ENCODE measurements at regions not wholly inside any gene's neighbourhood (a gene's known extent, or its start where the extent isn't known, plus 50 kb on each side); places are given as distances from the start of the nearest gene placed in this dataset.

GRCh38 chr22:48846200-48846599 lies 981.5 kb downstream of the BRD1 start:
- TF ChIP-seq EZH2 (optimal IDR thresholded peaks at IDR 0.05; ENCODE audit: low read depth, low read length) (no peak), CTCF (IDR thresholded peaks at IDR 0.05; ENCODE audit: low read length) (no peak), EZH2phosphoT487 (IDR thresholded peaks at IDR 0.05; ENCODE audit: low read length) (no peak)

GRCh38 chr22:48845356-48845936 lies 982.2 kb downstream of the BRD1 start:
- Histone ChIP-seq H3K9me3 (replicated peaks; ENCODE audit: insufficient read depth, low read length) (no peaks in the 10 kb centered on the region), H3K4me1 (ENCODE audit: low read length) (peaks cover 18% of the 10 kb centered on the region), H3K9ac (ENCODE audit: low read length) (no peak overlapping the region), H3K4me3 (ENCODE audit: low read length) (no peak overlapping the region), H3K9me2 (replicated peaks; ENCODE audit: insufficient read depth, low read length) (no peaks in the 10 kb centered on the region), H3K4me2 (ENCODE audit: low read depth, low read length) (no peak overlapping the region), H3K79me2 (ENCODE audit: low read length) (no peaks in the 10 kb centered on the region), H3K27me3 (replicated peaks; ENCODE audit: insufficient read depth, low read length) (peaks cover 14% of the 10 kb centered on the region), H2AFZ (ENCODE audit: low read length) (no peak overlapping the region), H3F3A (ENCODE audit: insufficient read depth, low read length) (no peaks in the 10 kb centered on the region), H3K27ac (ENCODE audit: low read length) (no peak overlapping the region), H4K20me1 (ENCODE audit: insufficient read depth, low read length) (no peaks in the 10 kb centered on the region), H3K36me3 (replicated peaks; ENCODE audit: insufficient read depth, low read length) (no peaks in the 10 kb centered on the region)
- TF ChIP-seq CTCF (IDR thresholded peaks at IDR 0.05; ENCODE audit: low read length) (no peak), EZH2 (optimal IDR thresholded peaks at IDR 0.05; ENCODE audit: low read depth, low read length) (no peak), EZH2phosphoT487 (IDR thresholded peaks at IDR 0.05; ENCODE audit: low read length) (no peak)
- no peak for DNase-seq

More at GRCh38 chr22:48846200-48846599, 981.5 kb downstream of the BRD1 start:
- no peak overlapping the region for H3K27ac ChIP-seq (ENCODE audit: low read length)
- no peak overlapping the region for H3K9ac ChIP-seq (ENCODE audit: low read length)
- no peaks in the 10 kb centered on the region for H3K9me3 ChIP-seq (replicated peaks; ENCODE audit: insufficient read depth, low read length)
- no peaks in the 10 kb centered on the region for H4K20me1 ChIP-seq (ENCODE audit: insufficient read depth, low read length)
- H2AFZ ChIP-seq (ENCODE audit: low read length), result no peak overlapping the region
- no peak for DNase-seq
- no peak overlapping the region for H3K4me2 ChIP-seq (ENCODE audit: low read depth, low read length)
- peaks cover 18% of the 10 kb centered on the region for H3K4me1 ChIP-seq (ENCODE audit: low read length)
- H3K4me3 ChIP-seq (ENCODE audit: low read length), result no peak overlapping the region
- H3K9me2 ChIP-seq (replicated peaks; ENCODE audit: insufficient read depth, low read length), result no peaks in the 10 kb centered on the region
- H3F3A ChIP-seq (ENCODE audit: insufficient read depth, low read length), result no peaks in the 10 kb centered on the region
- H3K27me3 ChIP-seq (replicated peaks; ENCODE audit: insufficient read depth, low read length), result peaks cover 20% of the 10 kb centered on the region
- H3K79me2 ChIP-seq (ENCODE audit: low read length), result no peaks in the 10 kb centered on the region
- no peaks in the 10 kb centered on the region for H3K36me3 ChIP-seq (replicated peaks; ENCODE audit: insufficient read depth, low read length)

GRCh38 chr22:48844056-48844675 lies 983.5 kb downstream of the BRD1 start:
- no peaks in the 10 kb centered on the region for H3F3A ChIP-seq (ENCODE audit: insufficient read depth, low read length)
- H2AFZ ChIP-seq (ENCODE audit: low read length), result no peak overlapping the region
- no peaks in the 10 kb centered on the region for H3K36me3 ChIP-seq (replicated peaks; ENCODE audit: insufficient read depth, low read length)
- no peak for DNase-seq
- no peaks in the 10 kb centered on the region for H3K79me2 ChIP-seq (ENCODE audit: low read length)
- no peak overlapping the region for H3K4me3 ChIP-seq (ENCODE audit: low read length)
- H3K27me3 ChIP-seq (replicated peaks; ENCODE audit: insufficient read depth, low read length), result peaks cover 4% of the 10 kb centered on the region
- no peak overlapping the region for H3K4me2 ChIP-seq (ENCODE audit: low read depth, low read length)
- H3K9ac ChIP-seq (ENCODE audit: low read length), result no peak overlapping the region
- no peaks in the 10 kb centered on the region for H3K9me3 ChIP-seq (replicated peaks; ENCODE audit: insufficient read depth, low read length)
- peaks cover 21% of the 10 kb centered on the region for H3K4me1 ChIP-seq (ENCODE audit: low read length)
- H4K20me1 ChIP-seq (ENCODE audit: insufficient read depth, low read length), result no peaks in the 10 kb centered on the region
- TF ChIP-seq CTCF (IDR thresholded peaks at IDR 0.05; ENCODE audit: low read length), result no peak
- TF ChIP-seq EZH2phosphoT487 (IDR thresholded peaks at IDR 0.05; ENCODE audit: low read length), result no peak
- no peak for TF ChIP-seq EZH2 (optimal IDR thresholded peaks at IDR 0.05; ENCODE audit: low read depth, low read length)
- no peaks in the 10 kb centered on the region for H3K9me2 ChIP-seq (replicated peaks; ENCODE audit: insufficient read depth, low read length)
- no peak overlapping the region for H3K27ac ChIP-seq (ENCODE audit: low read length)

All from MM.1S (cell line).